Pancreas (tissue), 10 donors: ENCODE measurements at regions not wholly inside any gene's neighbourhood (a gene's known extent, or its start where the extent isn't known, plus 50 kb on each side); places are given as distances from the start of the nearest gene placed in this dataset.

Experiments
- ATAC-seq, 4 donors: fragments of 200-7000 bp; cut with Tn5 transposase; one replicate each; pipeline versions ENCODE4 v1.8.0 to v1.9.1; 2020; ENCODE audit warnings: mild to moderate bottlenecking in 4 of 4, moderate library complexity in 4 of 4
- DNase-seq, 6 donors: peaks; one replicate each; pipeline ENCODE4 v3.0.0-alpha.2; 2020
- FAIRE-seq: peaks from 2 replicates; lab custom pipeline; 2012; peaks lifted over from hg19 to GRCh38; lab: Jason Lieb, UNC
- H3K27ac ChIP-seq, 4 donors: fragments of 200-600 bp; sonication (generic); 1 replicate in 3 of 4; 2 replicates in 1 of 4; pipeline versions ENCODE4 v1.5.0 to v1.8.0; 2020
- H3K27me3 ChIP-seq, 4 donors: fragments of 200-600 bp; one replicate each; pipeline ENCODE4 v1.8.0; 2021
- H3K36me3 ChIP-seq, 3 donors: fragments of 200-600 bp; sonication (generic) in 1 of 3; one replicate each; pipeline versions ENCODE4 v1.5.0 to v1.8.0; 2020 to 2021
- H3K4me1 ChIP-seq, 3 donors: fragments of 200-600 bp; one replicate each; pipeline ENCODE4 v1.8.0; 2021
- H3K4me3 ChIP-seq, 4 donors: fragments of 200-600 bp; sonication (generic) in 2 of 4; one replicate each; pipeline versions ENCODE4 v1.5.0 to v1.8.0; 2020 to 2021
- H3K9me3 ChIP-seq, 4 donors: fragments of 200-600 bp; one replicate each; pipeline ENCODE4 v1.8.0; 2021
- WGBS, 2 donors: extraction: QIAGEN DNeasy Blood & Tissue Kit; methylation state at CpG; one replicate each; pipeline ENCODE4 v1.1.7; 2013; 5-methylcytosine and 5-hydroxymethylcytosine counted together
- intact Hi-C, 3 donors: fragments of 100-400 bp; cut with DNase I; formaldehyde crosslinking; loops; one replicate each; pipeline versions ENCODE4 v1.11.1 to v1.14.2; 2022
- TF ChIP-seq, protein P1 (sequence below), 4 donors: fragments of 200-600 bp; sonication (generic) in 3 of 4; IDR thresholded peaks; one replicate each; pipeline versions ENCODE4 v1.5.0 to v1.8.0; 2021; ENCODE audit warnings: antibody characterized with exemption in 4 of 4
- donor health status: healthy with polysubstance abuse.
- donor health status: DM: no; HTN: no; CAD: no; lungs with moderate emphysema.
- donor health status: DM: no; HTN: no; CAD: no.
- donor health status: control.
- donor health status: control.
- donor health status: Bipolar disorder and iron deficiency.
- donor health status: DM: yes; HTN: yes; CAD: no.
- donor health status: DM: no; HTN: no; CAD: no.
- donor health status: DM: no; HTN: no; CAD: no.
- donor health status: DM: yes; HTN: yes; CAD: no.

DNA sequence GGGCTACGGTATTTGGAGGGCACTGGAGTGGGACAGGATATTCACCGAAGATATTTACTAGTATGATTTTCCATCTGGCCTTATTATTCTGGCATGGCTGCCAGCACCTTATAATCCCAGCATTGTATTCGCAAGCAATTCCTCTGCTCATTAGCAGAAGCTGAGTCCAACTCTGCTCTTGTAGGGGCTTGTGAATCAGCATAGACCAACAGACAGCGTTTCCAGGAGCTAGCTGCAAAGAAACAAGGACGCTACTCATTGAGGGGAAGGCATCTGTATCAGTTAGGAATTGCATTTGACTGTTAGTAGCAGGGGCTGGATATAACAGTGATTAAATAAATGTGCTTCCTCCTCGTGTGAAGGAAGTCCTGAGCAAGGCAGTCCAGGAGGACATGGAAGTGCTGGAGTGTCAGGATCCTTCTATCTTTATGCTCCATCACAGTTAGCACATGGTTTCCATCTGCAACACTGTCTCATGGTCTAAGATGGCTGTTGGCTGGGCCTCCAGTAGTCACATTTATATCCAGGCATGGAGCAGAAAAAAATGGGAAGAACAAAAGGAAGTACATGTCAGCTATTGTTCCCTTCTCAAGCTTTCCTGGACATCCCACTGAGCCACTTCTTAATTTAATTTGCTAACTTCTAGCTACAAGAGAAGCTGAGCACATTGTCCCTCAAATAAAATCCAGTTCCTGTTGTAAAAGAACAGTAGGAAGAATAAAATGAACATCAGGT, 214.1 kb downstream of the C1D start:
- Histone ChIP-seq H3K9me3 (no peaks in the 10 kb centered on the region), H3K27ac (no peak overlapping the region), H3K4me3 (no peak overlapping the region), H3K36me3 (no peaks in the 10 kb centered on the region), H3K27me3 (no peaks in the 10 kb centered on the region), H3K4me1 (peaks cover 3 to 8% (median 7%) of the 10 kb centered on the region in 3 donors)
- no peak for FAIRE-seq
- no peak for ATAC-seq
- 80 to 89% methylated on average over 6 of the region's 6 CpGs for WGBS, 2 donors
- TF ChIP-seq, protein P1, sequence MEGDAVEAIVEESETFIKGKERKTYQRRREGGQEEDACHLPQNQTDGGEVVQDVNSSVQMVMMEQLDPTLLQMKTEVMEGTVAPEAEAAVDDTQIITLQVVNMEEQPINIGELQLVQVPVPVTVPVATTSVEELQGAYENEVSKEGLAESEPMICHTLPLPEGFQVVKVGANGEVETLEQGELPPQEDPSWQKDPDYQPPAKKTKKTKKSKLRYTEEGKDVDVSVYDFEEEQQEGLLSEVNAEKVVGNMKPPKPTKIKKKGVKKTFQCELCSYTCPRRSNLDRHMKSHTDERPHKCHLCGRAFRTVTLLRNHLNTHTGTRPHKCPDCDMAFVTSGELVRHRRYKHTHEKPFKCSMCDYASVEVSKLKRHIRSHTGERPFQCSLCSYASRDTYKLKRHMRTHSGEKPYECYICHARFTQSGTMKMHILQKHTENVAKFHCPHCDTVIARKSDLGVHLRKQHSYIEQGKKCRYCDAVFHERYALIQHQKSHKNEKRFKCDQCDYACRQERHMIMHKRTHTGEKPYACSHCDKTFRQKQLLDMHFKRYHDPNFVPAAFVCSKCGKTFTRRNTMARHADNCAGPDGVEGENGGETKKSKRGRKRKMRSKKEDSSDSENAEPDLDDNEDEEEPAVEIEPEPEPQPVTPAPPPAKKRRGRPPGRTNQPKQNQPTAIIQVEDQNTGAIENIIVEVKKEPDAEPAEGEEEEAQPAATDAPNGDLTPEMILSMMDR (IDR thresholded peaks at IDR 0.05) = no peak
- DNase-seq = no peak
- intact Hi-C loops = no loop called here

DNA sequence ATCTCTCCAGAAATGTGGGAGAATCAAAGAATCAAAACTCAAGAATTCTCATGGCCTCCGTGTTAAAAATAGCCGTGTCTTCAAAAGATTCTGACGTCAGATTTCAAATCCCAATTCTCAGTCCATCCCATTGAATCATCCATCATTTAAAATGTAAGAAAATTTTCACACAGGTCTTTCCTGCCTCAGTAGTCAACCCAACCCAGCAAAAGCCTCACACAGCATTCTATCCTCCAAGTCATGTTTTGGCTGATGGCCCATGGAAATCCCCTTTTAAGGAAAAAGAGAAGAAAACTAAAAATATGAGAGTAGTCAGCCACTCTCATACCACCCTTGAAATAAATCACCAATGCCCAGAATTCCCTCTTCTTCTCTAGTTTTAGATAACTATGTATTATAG, 211.8 kb downstream of the C1D start:
- no peak for ATAC-seq
- Histone ChIP-seq H3K4me3 (no peak overlapping the region), H3K36me3 (no peaks in the 10 kb centered on the region), H3K27ac (no peak overlapping the region), H3K9me3 (no peaks in the 10 kb centered on the region), H3K4me1 (peaks cover 0 to 2% (median 0%) of the 10 kb centered on the region in 3 donors), H3K27me3 (no peaks in the 10 kb centered on the region)
- WGBS, 2 donors = 87 to 94% methylated on average over 3 of the region's 3 CpGs
- DNase-seq = no peak
- no peak for FAIRE-seq
- intact Hi-C loops = no loop called here
- TF ChIP-seq, protein P1 (IDR thresholded peaks at IDR 0.05) = no peak

DNA sequence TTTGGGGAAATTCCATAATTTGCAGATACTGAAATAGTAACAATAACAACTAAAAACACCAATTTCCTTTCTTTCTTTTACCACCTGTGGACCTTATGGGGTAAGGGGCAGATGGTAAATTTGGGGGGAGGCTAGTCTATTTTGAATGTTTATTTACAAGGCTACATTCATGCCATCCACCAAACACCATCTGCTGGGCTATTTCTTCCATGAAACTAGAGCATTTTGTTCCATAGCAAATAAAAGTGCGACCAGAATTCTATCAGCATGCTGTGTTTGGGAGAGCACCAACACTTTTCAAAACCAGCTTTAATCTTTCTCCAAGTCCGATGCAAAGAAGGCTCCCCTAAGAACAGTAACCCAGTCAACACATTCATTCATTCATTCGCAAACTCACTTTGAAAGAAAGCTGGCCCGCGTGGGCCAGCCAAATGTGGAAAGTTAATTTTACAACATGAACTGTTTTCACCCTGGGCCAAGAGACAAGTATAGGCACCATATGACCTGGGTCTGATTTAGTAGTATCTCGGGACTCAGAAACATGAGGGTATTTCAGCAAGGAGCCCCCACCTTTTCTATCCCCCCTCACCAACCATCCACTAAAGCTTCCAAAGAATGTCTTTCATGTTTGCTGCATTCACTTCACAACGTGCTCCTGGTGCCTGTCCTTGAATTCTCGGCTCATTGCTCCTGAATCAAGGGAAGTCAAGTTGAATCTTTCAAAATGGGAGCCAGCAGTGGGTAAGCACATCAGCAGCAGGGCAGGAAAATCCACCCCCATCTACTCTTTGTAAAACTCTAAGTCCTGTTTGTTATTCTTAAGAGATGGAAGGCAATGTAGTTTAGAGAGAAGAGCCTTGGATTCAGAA, 210.6 kb downstream of the C1D start:
- DNase-seq (no peak), ATAC-seq (no peak), FAIRE-seq (no peak)
- Histone ChIP-seq H3K4me3 (no peak overlapping the region), H3K27me3 (no peaks in the 10 kb centered on the region), H3K4me1 (no peaks in the 10 kb centered on the region), H3K9me3 (no peaks in the 10 kb centered on the region), H3K27ac (no peak overlapping the region), H3K36me3 (no peaks in the 10 kb centered on the region)
- intact Hi-C loops = no loop called here
- TF ChIP-seq, protein P1 (IDR thresholded peaks at IDR 0.05) = no peak
- 78 to 83% methylated on average over 8 of the region's 8 CpGs for WGBS, 2 donors

DNA sequence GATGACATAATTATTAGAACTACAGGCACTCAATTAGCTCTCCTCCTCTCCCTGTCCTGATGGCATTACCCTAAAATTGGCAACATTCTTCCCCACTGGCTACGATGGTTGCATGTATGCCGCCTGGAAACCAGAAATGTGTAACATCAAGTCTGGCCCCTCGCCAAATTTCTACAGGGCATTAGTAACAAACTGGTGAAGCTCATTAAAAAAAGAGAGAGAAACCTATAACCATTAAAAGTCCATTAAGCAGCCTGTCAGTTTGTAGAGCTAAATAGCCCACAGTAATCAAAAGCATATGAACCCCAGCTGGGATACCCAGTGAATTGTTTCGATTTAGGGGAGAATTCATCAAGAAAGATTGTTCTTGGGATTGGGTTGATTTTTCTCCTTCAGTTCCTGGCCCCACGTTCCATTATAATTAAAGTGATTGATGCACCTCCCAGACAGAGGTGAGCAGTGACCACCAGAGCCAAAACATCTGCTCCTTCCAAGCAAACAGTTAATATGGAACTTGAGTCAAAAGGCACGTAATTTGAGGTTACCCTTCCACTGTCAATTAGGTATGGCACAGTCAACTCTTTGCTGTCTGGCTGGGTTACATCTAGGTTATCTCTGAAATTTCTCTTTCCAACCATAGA, 208.6 kb downstream of the C1D start:
- no peak for DNase-seq
- ATAC-seq = no peak
- 66 to 73% methylated on average over 6 of the region's 6 CpGs for WGBS, 2 donors

More for the DNA sequence above, 208.6 kb downstream of the C1D start:
- Histone ChIP-seq H3K4me1 (no peaks in the 10 kb centered on the region), H3K4me3 (no peak overlapping the region), H3K36me3 (no peaks in the 10 kb centered on the region), H3K27me3 (no peaks in the 10 kb centered on the region), H3K9me3 (no peaks in the 10 kb centered on the region), H3K27ac (no peak overlapping the region)
- no peak for FAIRE-seq
- intact Hi-C loops = no loop called here
- TF ChIP-seq, protein P1 (IDR thresholded peaks at IDR 0.05) = no peak
